NT2/D1 (cell line): ENCODE measurements at regions not wholly inside any gene's neighbourhood (a gene's known extent, or its start where the extent isn't known, plus 50 kb on each side); places are given as distances from the start of the nearest gene placed in this dataset.
"Not testable (repeated sequence)": the region's sequence is repeated elsewhere in the genome, so short reads cannot be mapped to it uniquely, and the experiment has no call there.

ENCODE experiments used
- DNase-seq: peaks from one replicate; pipeline ENCODE4 v3.0.0-alpha.2; 2011; ENCODE audit warnings: low read depth, low spot score
- H3K27me3 ChIP-seq: 2 replicates; pipeline ENCODE4 v1.6.0; 2011; ENCODE audit warnings: mild to moderate bottlenecking; ENCODE audit not compliant: insufficient read length, insufficient read depth
- H3K36me3 ChIP-seq: 2 replicates; pipeline ENCODE4 v1.6.1; 2011; ENCODE audit warnings: mild to moderate bottlenecking, low read length, mixed read lengths; ENCODE audit not compliant: insufficient read depth, insufficient read length
- H3K4me1 ChIP-seq: 2 replicates; pipeline ENCODE4 v1.5.1; 2011; ENCODE audit not compliant: insufficient read depth, insufficient read length
- H3K4me3 ChIP-seq: 2 replicates; pipeline ENCODE4 v1.5.1; 2011; ENCODE audit warnings: low read depth; ENCODE audit not compliant: insufficient read length
- H3K9ac ChIP-seq: 2 replicates; pipeline ENCODE4 v1.6.0; 2011; ENCODE audit warnings: low read depth; ENCODE audit not compliant: insufficient read length
- H3K9me3 ChIP-seq: 2 replicates; pipeline ENCODE4 v1.5.1; 2011; ENCODE audit warnings: mild to moderate bottlenecking, low read length; ENCODE audit not compliant: insufficient read depth
- SUZ12 ChIP-seq: IDR thresholded peaks from 2 replicates; pipeline ENCODE4 v1.6.1; 2011; ENCODE audit not compliant: insufficient read length, insufficient read depth; ENCODE audit errors: extremely low read depth
- YY1 ChIP-seq: IDR thresholded peaks from 2 replicates; pipeline ENCODE4 v1.6.1; 2011; ENCODE audit not compliant: insufficient read length, insufficient read depth
- ZNF274 ChIP-seq: IDR thresholded peaks from 2 replicates; pipeline ENCODE4 v1.6.1; 2011; ENCODE audit warnings: mild to moderate bottlenecking, low read depth, low read length

DNA sequence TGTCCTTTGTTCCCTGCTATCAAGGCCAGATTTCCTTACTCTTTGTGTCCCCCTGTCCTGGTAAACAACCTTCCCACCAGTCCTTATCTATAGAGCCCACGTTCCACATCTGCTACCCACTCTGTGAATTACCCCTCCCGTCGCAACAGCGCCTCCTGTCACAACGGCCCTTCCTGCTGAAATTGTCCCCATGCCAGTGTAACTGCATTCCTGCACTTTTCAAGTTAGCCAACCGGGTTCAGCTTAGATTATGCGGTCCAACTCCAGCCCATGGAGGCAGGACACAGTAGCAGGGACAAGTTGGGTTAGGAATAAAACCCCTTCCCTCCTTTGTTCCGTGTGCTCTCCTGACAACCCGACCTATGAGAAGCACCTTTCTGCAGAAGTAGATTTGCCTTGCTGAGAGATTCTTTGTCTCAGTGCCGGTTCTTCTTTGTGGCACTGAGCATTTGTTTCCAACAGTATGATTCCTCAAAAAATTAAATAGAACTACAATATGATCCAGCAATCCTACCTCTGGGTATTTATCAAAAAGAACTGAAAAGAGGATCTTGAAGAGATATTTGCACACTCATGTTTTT, 180.3 kb downstream of the PTBP2 start:
- H3K4me3 ChIP-seq, result no peak overlapping the region
- no peak for TF ChIP-seq SUZ12
- TF ChIP-seq YY1, result no peak
- no peak for TF ChIP-seq ZNF274
- DNase-seq, result no peak
- peaks cover 23% of the 10 kb centered on the region for H3K9me3 ChIP-seq
- H3K36me3 ChIP-seq, result no peaks in the 10 kb centered on the region
- H3K9ac ChIP-seq, result no peak overlapping the region
- no peaks in the 10 kb centered on the region for H3K27me3 ChIP-seq
- H3K4me1 ChIP-seq, result no peaks in the 10 kb centered on the region

- Histone ChIP-seq H3K9ac (no peak overlapping the region), H3K9me3 (no peaks in the 10 kb centered on the region), H3K27me3 (no peaks in the 10 kb centered on the region), H3K36me3 (no peaks in the 10 kb centered on the region), H3K4me1 (no peaks in the 10 kb centered on the region), H3K4me3 (no peak overlapping the region)
- no peak for DNase-seq
- TF ChIP-seq YY1 (no peak), SUZ12 (no peak), ZNF274 (no peak)
Observed at GRCh38 chr1:96912248-96912647, 190.7 kb downstream of the PTBP2 start.

DNA sequence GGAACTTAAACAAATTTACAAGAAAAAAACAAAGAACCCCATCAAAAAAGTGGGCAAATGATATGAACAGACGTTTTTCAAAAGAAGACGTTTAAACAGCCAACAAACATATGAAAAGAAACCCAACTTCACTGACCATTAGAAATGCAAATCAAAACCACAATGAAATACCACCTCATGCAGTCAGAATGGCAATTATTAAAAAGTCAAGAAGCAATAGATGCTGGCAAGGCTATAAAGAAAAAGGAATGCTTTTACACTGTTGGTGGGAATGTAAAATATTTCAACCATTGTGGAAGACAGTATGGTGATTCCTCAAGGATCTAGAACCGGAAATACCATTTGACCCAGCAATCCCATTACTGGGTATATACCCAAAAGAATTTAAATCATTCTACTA, 194.1 kb downstream of the PTBP2 start:
- H3K4me1 ChIP-seq, H3K36me3 ChIP-seq, H3K9ac ChIP-seq, DNase-seq, H3K4me3 ChIP-seq, H3K27me3 ChIP-seq, H3K9me3 ChIP-seq: not testable (repeated sequence)

GRCh38 chr1:96918406-96918805, 196.8 kb downstream of the PTBP2 start:
- peaks cover 3% of the 10 kb centered on the region for H3K9me3 ChIP-seq
- no peaks in the 10 kb centered on the region for H3K4me1 ChIP-seq
- DNase-seq, result no peak
- no peaks in the 10 kb centered on the region for H3K27me3 ChIP-seq
- no peak overlapping the region for H3K4me3 ChIP-seq
- TF ChIP-seq SUZ12 (no peak), ZNF274 (no peak), YY1 (no peak)
- no peak overlapping the region for H3K9ac ChIP-seq
- no peaks in the 10 kb centered on the region for H3K36me3 ChIP-seq

GRCh38 chr1:96922181-96922580, 200.6 kb downstream of the PTBP2 start:
- H3K4me3 ChIP-seq, result no peak overlapping the region
- no peak for TF ChIP-seq ZNF274
- TF ChIP-seq YY1, result no peak
- TF ChIP-seq SUZ12, result no peak
- no peak overlapping the region for H3K9ac ChIP-seq
- no peaks in the 10 kb centered on the region for H3K4me1 ChIP-seq
- H3K36me3 ChIP-seq, result no peaks in the 10 kb centered on the region
- DNase-seq, result no peak
- H3K9me3 ChIP-seq, result peaks cover 11% of the 10 kb centered on the region
- H3K27me3 ChIP-seq, result no peaks in the 10 kb centered on the region

- no peak for TF ChIP-seq YY1
- TF ChIP-seq SUZ12, result no peak
- TF ChIP-seq ZNF274, result no peak
- DNase-seq, result no peak
- Histone ChIP-seq H3K36me3 (no peaks in the 10 kb centered on the region), H3K27me3 (no peaks in the 10 kb centered on the region), H3K9ac (no peak overlapping the region), H3K9me3 (peaks cover 11% of the 10 kb centered on the region), H3K4me3 (no peak overlapping the region), H3K4me1 (no peaks in the 10 kb centered on the region)
Observed at GRCh38 chr1:96923753-96924152, 202.2 kb downstream of the PTBP2 start.

- H3K4me1 ChIP-seq, result no peaks in the 10 kb centered on the region
- no peak overlapping the region for H3K4me3 ChIP-seq
- H3K27me3 ChIP-seq, result no peaks in the 10 kb centered on the region
- no peak for TF ChIP-seq YY1
- TF ChIP-seq SUZ12, result no peak
- no peak for TF ChIP-seq ZNF274
- peaks cover 11% of the 10 kb centered on the region for H3K9me3 ChIP-seq
- no peak for DNase-seq
- H3K36me3 ChIP-seq, result no peaks in the 10 kb centered on the region
- H3K9ac ChIP-seq, result no peak overlapping the region
Observed at GRCh38 chr1:96926176-96926575, 204.6 kb downstream of the PTBP2 start.

- TF ChIP-seq SUZ12, result no peak
- TF ChIP-seq ZNF274, result no peak
- no peak for TF ChIP-seq YY1
- Histone ChIP-seq H3K36me3 (no peaks in the 10 kb centered on the region), H3K9me3 (peaks cover 11% of the 10 kb centered on the region), H3K9ac (no peak overlapping the region), H3K4me1 (no peaks in the 10 kb centered on the region), H3K4me3 (no peak overlapping the region), H3K27me3 (no peaks in the 10 kb centered on the region)
- DNase-seq, result peak; percentile 63
Observed at GRCh38 chr1:96927125-96927524, 205.5 kb downstream of the PTBP2 start.
